Ishikawa (cell line): ENCODE measurements at regions not wholly inside any gene's neighbourhood (a gene's known extent, or its start where the extent isn't known, plus 50 kb on each side); places are given as distances from the start of the nearest gene placed in this dataset.

Experiments
- EP300 ChIP-seq: IDR thresholded peaks from 2 replicates; pipeline ENCODE4 v1.6.1; 2012; ENCODE audit warnings: borderline replicate concordance
- TEAD4 ChIP-seq: IDR thresholded peaks from 2 replicates; pipeline ENCODE4 v1.6.1; 2012
- ZBTB7A ChIP-seq: IDR thresholded peaks from 2 replicates; pipeline ENCODE4 v1.6.1; 2012; ENCODE audit warnings: low read depth
- TF ChIP-seq, protein P1 (sequence below): IDR thresholded peaks from 2 replicates; pipeline ENCODE4 v1.6.1; 2012
- TF ChIP-seq, protein P2 (sequence below): IDR thresholded peaks from 2 replicates; pipeline ENCODE4 v1.6.1; 2012; ENCODE audit warnings: low read depth, mild to moderate bottlenecking

DNA sequence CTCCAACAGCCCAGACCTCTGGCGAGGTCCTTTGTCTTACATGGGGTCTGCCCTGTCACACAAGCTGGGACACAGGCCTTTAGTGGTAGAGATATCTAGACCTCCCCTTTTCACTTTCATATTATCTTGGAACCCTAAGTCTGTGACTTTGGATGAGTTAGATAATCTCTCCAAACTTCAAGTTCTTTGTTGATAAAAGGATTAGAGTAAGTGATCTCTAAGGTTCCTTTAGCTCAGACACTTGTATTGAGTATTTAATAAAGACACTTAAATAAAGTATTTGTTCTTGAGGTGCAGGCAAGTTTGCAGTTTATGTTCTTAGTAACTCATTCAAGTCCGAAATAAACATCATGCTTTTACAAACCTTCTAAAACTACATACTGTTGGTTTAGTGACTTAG lies 459.6 kb downstream of the SHQ1 start:
- TF ChIP-seq ZBTB7A (no peak), EP300 (no peak), TEAD4 (no peak)
- TF ChIP-seq, protein P1, sequence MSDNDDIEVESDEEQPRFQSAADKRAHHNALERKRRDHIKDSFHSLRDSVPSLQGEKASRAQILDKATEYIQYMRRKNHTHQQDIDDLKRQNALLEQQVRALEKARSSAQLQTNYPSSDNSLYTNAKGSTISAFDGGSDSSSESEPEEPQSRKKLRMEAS, result no peak
- TF ChIP-seq, protein P2, sequence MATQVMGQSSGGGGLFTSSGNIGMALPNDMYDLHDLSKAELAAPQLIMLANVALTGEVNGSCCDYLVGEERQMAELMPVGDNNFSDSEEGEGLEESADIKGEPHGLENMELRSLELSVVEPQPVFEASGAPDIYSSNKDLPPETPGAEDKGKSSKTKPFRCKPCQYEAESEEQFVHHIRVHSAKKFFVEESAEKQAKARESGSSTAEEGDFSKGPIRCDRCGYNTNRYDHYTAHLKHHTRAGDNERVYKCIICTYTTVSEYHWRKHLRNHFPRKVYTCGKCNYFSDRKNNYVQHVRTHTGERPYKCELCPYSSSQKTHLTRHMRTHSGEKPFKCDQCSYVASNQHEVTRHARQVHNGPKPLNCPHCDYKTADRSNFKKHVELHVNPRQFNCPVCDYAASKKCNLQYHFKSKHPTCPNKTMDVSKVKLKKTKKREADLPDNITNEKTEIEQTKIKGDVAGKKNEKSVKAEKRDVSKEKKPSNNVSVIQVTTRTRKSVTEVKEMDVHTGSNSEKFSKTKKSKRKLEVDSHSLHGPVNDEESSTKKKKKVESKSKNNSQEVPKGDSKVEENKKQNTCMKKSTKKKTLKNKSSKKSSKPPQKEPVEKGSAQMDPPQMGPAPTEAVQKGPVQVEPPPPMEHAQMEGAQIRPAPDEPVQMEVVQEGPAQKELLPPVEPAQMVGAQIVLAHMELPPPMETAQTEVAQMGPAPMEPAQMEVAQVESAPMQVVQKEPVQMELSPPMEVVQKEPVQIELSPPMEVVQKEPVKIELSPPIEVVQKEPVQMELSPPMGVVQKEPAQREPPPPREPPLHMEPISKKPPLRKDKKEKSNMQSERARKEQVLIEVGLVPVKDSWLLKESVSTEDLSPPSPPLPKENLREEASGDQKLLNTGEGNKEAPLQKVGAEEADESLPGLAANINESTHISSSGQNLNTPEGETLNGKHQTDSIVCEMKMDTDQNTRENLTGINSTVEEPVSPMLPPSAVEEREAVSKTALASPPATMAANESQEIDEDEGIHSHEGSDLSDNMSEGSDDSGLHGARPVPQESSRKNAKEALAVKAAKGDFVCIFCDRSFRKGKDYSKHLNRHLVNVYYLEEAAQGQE, result no peak
